ENCODE measurements at regions not wholly inside any gene's neighbourhood (a gene's known extent, or its start where the extent isn't known, plus 50 kb on each side); places are given as distances from the start of the nearest gene placed in this dataset.

DNA sequence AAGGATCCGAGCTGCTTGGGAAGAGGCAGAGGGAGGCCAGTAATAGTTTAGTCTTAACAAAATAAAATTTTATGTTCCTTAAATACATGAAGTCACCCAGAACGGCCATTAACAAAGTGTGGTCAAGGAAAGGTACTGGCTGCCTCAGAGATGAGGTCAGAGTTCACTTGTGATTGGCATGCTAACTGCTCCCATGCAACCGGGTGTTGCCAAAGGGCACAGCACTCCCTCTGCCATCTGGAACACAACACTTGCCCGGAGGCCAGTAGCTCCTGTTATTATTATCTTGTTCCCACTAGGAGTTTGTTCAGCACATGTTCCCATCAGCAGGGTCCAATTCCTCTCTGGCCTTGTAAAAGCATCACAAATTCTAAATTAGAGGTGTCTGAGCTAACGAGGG lies 207.0 kb downstream of the CYP26B1 start:
- TF ChIP-seq, protein P1, sequence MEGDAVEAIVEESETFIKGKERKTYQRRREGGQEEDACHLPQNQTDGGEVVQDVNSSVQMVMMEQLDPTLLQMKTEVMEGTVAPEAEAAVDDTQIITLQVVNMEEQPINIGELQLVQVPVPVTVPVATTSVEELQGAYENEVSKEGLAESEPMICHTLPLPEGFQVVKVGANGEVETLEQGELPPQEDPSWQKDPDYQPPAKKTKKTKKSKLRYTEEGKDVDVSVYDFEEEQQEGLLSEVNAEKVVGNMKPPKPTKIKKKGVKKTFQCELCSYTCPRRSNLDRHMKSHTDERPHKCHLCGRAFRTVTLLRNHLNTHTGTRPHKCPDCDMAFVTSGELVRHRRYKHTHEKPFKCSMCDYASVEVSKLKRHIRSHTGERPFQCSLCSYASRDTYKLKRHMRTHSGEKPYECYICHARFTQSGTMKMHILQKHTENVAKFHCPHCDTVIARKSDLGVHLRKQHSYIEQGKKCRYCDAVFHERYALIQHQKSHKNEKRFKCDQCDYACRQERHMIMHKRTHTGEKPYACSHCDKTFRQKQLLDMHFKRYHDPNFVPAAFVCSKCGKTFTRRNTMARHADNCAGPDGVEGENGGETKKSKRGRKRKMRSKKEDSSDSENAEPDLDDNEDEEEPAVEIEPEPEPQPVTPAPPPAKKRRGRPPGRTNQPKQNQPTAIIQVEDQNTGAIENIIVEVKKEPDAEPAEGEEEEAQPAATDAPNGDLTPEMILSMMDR (IDR thresholded peaks at IDR 0.05), result no peak
- TF ChIP-seq POLR2A (IDR thresholded peaks at IDR 0.05), result no peak
